ENCODE measurements at regions not wholly inside any gene's neighbourhood (a gene's known extent, or its start where the extent isn't known, plus 50 kb on each side); places are given as distances from the start of the nearest gene placed in this dataset.
"Not testable (repeated sequence)": the region's sequence is repeated elsewhere in the genome, so short reads cannot be mapped to it uniquely, and the experiment has no call there.

- not testable (repeated sequence) for H3K27me3 ChIP-seq (ENCODE audit: control insufficient read depth, low read length); H3K4me1 ChIP-seq (ENCODE audit: control insufficient read depth, low read length); H4K20me1 ChIP-seq (ENCODE audit: control insufficient read depth, insufficient read depth, low read depth, low read length); H3K4me2 ChIP-seq (ENCODE audit: low read length); H3K79me2 ChIP-seq (ENCODE audit: control insufficient read depth, low read length); H3K9me3 ChIP-seq (ENCODE audit: control insufficient read depth, insufficient read depth, low read length); H3K4me3 ChIP-seq (ENCODE audit: low read length); H3F3A ChIP-seq (ENCODE audit: control insufficient read depth, insufficient read depth); H3K9me2 ChIP-seq (replicated peaks; ENCODE audit: control insufficient read depth, low read length); H3K27ac ChIP-seq (ENCODE audit: low read depth, low read length); H3K36me3 ChIP-seq (ENCODE audit: control insufficient read depth, low read length)
Measured at GRCh38 chr9:64920147-64920546, 364.9 kb downstream of the FOXD4L5 start.

GRCh38 chr9:64888643-64889042, 396.4 kb downstream of the FOXD4L5 start:
- H3K9me2 ChIP-seq (replicated peaks; ENCODE audit: control insufficient read depth, low read length); H3K9me3 ChIP-seq (ENCODE audit: control insufficient read depth, insufficient read depth, low read length); H3K4me1 ChIP-seq (ENCODE audit: control insufficient read depth, low read length); H3F3A ChIP-seq (ENCODE audit: control insufficient read depth, insufficient read depth); H3K79me2 ChIP-seq (ENCODE audit: control insufficient read depth, low read length); H4K20me1 ChIP-seq (ENCODE audit: control insufficient read depth, insufficient read depth, low read depth, low read length); H3K27me3 ChIP-seq (ENCODE audit: control insufficient read depth, low read length); H3K36me3 ChIP-seq (ENCODE audit: control insufficient read depth, low read length); H3K27ac ChIP-seq (ENCODE audit: low read depth, low read length); H3K4me3 ChIP-seq (ENCODE audit: low read length); H3K4me2 ChIP-seq (ENCODE audit: low read length): not testable (repeated sequence)

- peak overlapping the region; percentile 46 for H3K27ac ChIP-seq (ENCODE audit: low read depth, low read length)
- H3K79me2 ChIP-seq (ENCODE audit: control insufficient read depth, low read length); H4K20me1 ChIP-seq (ENCODE audit: control insufficient read depth, insufficient read depth, low read depth, low read length); H3K9me3 ChIP-seq (ENCODE audit: control insufficient read depth, insufficient read depth, low read length); H3K36me3 ChIP-seq (ENCODE audit: control insufficient read depth, low read length); H3K4me2 ChIP-seq (ENCODE audit: low read length); H3K27me3 ChIP-seq (ENCODE audit: control insufficient read depth, low read length); H3K9me2 ChIP-seq (replicated peaks; ENCODE audit: control insufficient read depth, low read length); H3F3A ChIP-seq (ENCODE audit: control insufficient read depth, insufficient read depth); H3K4me3 ChIP-seq (ENCODE audit: low read length); H3K4me1 ChIP-seq (ENCODE audit: control insufficient read depth, low read length): not testable (repeated sequence)
Measured at GRCh38 chr9:64870594-64870993, 414.4 kb downstream of the FOXD4L5 start.
